ENCODE measurements at regions not wholly inside any gene's neighbourhood (a gene's known extent, or its start where the extent isn't known, plus 50 kb on each side); places are given as distances from the start of the nearest gene placed in this dataset.

- no peak for TF ChIP-seq CTCF (IDR thresholded peaks at IDR 0.05)
- no peak for TF ChIP-seq POLR2A (IDR thresholded peaks at IDR 0.05)
- no peaks in the 10 kb centered on the region for H3K36me3 ChIP-seq
Observed at GRCh38 chr5:106134549-106134948, 1536.2 kb downstream of the EFNA5 start.

GRCh38 chr5:106127985-106128384 is 1542.8 kb downstream of the EFNA5 start:
- H3K36me3 ChIP-seq: no peaks in the 10 kb centered on the region
- intact Hi-C loops (cut with DNase I; ENCODE audit: low total_unique reads): no loop called here
- WGBS, 5 donors: 90 to 95% (median 92%) methylated on average over 2 of the region's 2 CpGs
- no peak overlapping the region for H3K27ac ChIP-seq
- H3K4me3 ChIP-seq: no peak overlapping the region
- TF ChIP-seq EP300 (IDR thresholded peaks at IDR 0.05) (no peak), POLR2A (IDR thresholded peaks at IDR 0.05) (no peak), POLR2AphosphoS5 (IDR thresholded peaks at IDR 0.05) (no peak), CTCF (IDR thresholded peaks at IDR 0.05) (no peak)
- no peaks in the 10 kb centered on the region for H3K27me3 ChIP-seq
- no peaks in the 10 kb centered on the region for H3K9me3 ChIP-seq
- DNase-seq: no peak
- H3K4me1 ChIP-seq: no peaks in the 10 kb centered on the region

More at GRCh38 chr5:106134549-106134948, 1536.2 kb downstream of the EFNA5 start:
- intact Hi-C loops (cut with DNase I; ENCODE audit: low total_unique reads): no loop called here
- H3K9me3 ChIP-seq: no peaks in the 10 kb centered on the region
- DNase-seq: no peak
- no peak overlapping the region for H3K27ac ChIP-seq
- no peaks in the 10 kb centered on the region for H3K4me1 ChIP-seq
- no peak overlapping the region for H3K4me3 ChIP-seq
- H3K27me3 ChIP-seq: no peaks in the 10 kb centered on the region

GRCh38 chr5:106127341-106127781 is 1543.4 kb downstream of the EFNA5 start:
- H3K9me3 ChIP-seq: no peaks in the 10 kb centered on the region
- no peak for TF ChIP-seq POLR2A (IDR thresholded peaks at IDR 0.05)
- no peak for TF ChIP-seq EP300 (IDR thresholded peaks at IDR 0.05)
- WGBS, 5 donors: 80 to 89% (median 82%) methylated on average over 1 of the region's 1 CpG
- DNase-seq: no peak
- no peak overlapping the region for H3K4me3 ChIP-seq
- no peaks in the 10 kb centered on the region for H3K4me1 ChIP-seq
- H3K27ac ChIP-seq: no peak overlapping the region
- intact Hi-C loops (cut with DNase I; ENCODE audit: low total_unique reads): no loop called here
- H3K27me3 ChIP-seq: no peaks in the 10 kb centered on the region
- no peaks in the 10 kb centered on the region for H3K36me3 ChIP-seq

GRCh38 chr5:106121972-106122605 is 1548.6 kb downstream of the EFNA5 start:
- WGBS, 5 donors: 64 to 85% (median 79%) methylated on average over 7 of the region's 7 CpGs
- Histone ChIP-seq H3K36me3 (no peaks in the 10 kb centered on the region), H3K9me3 (no peaks in the 10 kb centered on the region), H3K4me1 (no peaks in the 10 kb centered on the region), H3K27me3 (no peaks in the 10 kb centered on the region), H3K27ac (no peak overlapping the region), H3K4me3 (no peak overlapping the region)
- TF ChIP-seq POLR2AphosphoS5 (IDR thresholded peaks at IDR 0.05) (no peak), POLR2A (IDR thresholded peaks at IDR 0.05) (no peak), EP300 (IDR thresholded peaks at IDR 0.05) (no peak), CTCF (IDR thresholded peaks at IDR 0.05) (peak in 3 of 7 experiments; percentile 48 to 62 (median 49))
- peak; percentile 23 to 31 for DNase-seq
- intact Hi-C loops (cut with DNase I; ENCODE audit: low total_unique reads): no loop called here

- 30 to 50% (median 39%) methylated on average over 3 of the region's 3 CpGs for WGBS, 5 donors
- H3K9me3 ChIP-seq: peaks cover 0 to 10% (median 7%) of the 10 kb centered on the region in 4 donors
- no peaks in the 10 kb centered on the region for H3K4me1 ChIP-seq
- no peak overlapping the region for H3K27ac ChIP-seq
- H3K4me3 ChIP-seq: no peak overlapping the region
- intact Hi-C loops (cut with DNase I; ENCODE audit: low total_unique reads): no loop called here
- H3K36me3 ChIP-seq: no peaks in the 10 kb centered on the region
- no peak for DNase-seq
- TF ChIP-seq CTCF (IDR thresholded peaks at IDR 0.05) (no peak), EP300 (IDR thresholded peaks at IDR 0.05) (no peak), POLR2A (IDR thresholded peaks at IDR 0.05) (no peak), POLR2AphosphoS5 (IDR thresholded peaks at IDR 0.05) (no peak)
- H3K27me3 ChIP-seq: no peaks in the 10 kb centered on the region
Observed at GRCh38 chr5:106116682-106117081, 1554.1 kb downstream of the EFNA5 start.

Data from stomach (tissue), 8 donors.